ENCODE measurements at regions not wholly inside any gene's neighbourhood (a gene's known extent, or its start where the extent isn't known, plus 50 kb on each side); places are given as distances from the start of the nearest gene placed in this dataset.
"Not testable (repeated sequence)": the region's sequence is repeated elsewhere in the genome, so short reads cannot be mapped to it uniquely, and the experiment has no call there.

DNA sequence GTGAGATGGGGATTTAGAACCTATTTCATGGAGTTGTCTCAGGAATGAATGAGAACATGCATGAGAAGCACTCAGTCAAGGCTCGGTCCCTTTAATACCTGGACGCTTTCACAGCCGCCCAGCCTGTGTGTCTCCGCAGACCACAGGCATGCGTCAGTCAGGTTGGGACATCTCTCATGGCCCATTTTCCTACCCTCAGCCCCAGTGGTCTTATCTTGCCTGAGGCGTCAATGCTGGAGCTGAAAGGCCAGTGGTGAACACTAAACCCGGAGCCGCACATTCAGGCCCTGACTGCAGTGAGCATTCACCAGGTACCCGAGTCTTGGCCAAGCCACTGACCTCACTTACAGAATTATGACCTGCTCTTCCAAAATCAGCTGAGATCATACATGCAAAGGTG, 263.2 kb upstream of the RAB4A start:
- Histone ChIP-seq H3K4me3 (ENCODE audit: low read depth in 1 of 3, low read length in 3 of 3) (no peak overlapping the region), H3K4me1 (ENCODE audit: control insufficient read depth in 4 of 4, insufficient read depth in 4 of 4, low read length in 3 of 4) (no peaks in the 10 kb centered on the region), H3K27me3 (ENCODE audit: control insufficient read depth in 4 of 4, insufficient read depth in 4 of 4, low read length in 3 of 4) (no peaks in the 10 kb centered on the region), H3K27ac (ENCODE audit: low read depth in 1 of 2, low read length in 2 of 2) (no peak overlapping the region), H3K9me3 (ENCODE audit: control insufficient read depth in 4 of 4, low read length in 3 of 4) (no peaks in the 10 kb centered on the region), H3K9ac (ENCODE audit: low read depth in 1 of 2, low read length in 2 of 2) (no peak overlapping the region), H3K36me3 (ENCODE audit: control insufficient read depth in 4 of 4, insufficient read depth in 3 of 4, low read depth in 1 of 4, low read length in 3 of 4) (no peaks in the 10 kb centered on the region)
- WGBS = 97% methylated on average over 9 of the region's 9 CpGs
- TF ChIP-seq, protein P1, sequence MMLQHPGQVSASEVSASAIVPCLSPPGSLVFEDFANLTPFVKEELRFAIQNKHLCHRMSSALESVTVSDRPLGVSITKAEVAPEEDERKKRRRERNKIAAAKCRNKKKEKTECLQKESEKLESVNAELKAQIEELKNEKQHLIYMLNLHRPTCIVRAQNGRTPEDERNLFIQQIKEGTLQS (IDR thresholded peaks at IDR 0.05) = no peak
- TF ChIP-seq MAX (IDR thresholded peaks at IDR 0.05) (no peak), REST (IDR thresholded peaks at IDR 0.05) (no peak), HNF4A (conservative IDR thresholded peaks at IDR 0.05) (no peak), ZBTB33 (IDR thresholded peaks at IDR 0.05) (no peak), YY1 (IDR thresholded peaks at IDR 0.05) (no peak), TAF1 (conservative IDR thresholded peaks at IDR 0.05) (no peak), FOXA2 (IDR thresholded peaks at IDR 0.05) (no peak), EGR1 (IDR thresholded peaks at IDR 0.05; ENCODE audit: low read depth in 2 of 2) (no peak), HNF4G (IDR thresholded peaks at IDR 0.05) (no peak), SP1 (IDR thresholded peaks at IDR 0.05) (no peak), FOXA1 (IDR thresholded peaks at IDR 0.05) (no peak), JUND (IDR thresholded peaks at IDR 0.05) (no peak), GABPA (IDR thresholded peaks at IDR 0.05 in 1 of 2, conservative IDR thresholded peaks at IDR 0.05 in 1 of 2) (no peak), CTCF (IDR thresholded peaks at IDR 0.05; ENCODE audit: low read depth, low read length, missing input control) (no peak), RXRA (IDR thresholded peaks at IDR 0.05) (no peak)
- no peak for DNase-seq (ENCODE audit: low spot score)

DNA sequence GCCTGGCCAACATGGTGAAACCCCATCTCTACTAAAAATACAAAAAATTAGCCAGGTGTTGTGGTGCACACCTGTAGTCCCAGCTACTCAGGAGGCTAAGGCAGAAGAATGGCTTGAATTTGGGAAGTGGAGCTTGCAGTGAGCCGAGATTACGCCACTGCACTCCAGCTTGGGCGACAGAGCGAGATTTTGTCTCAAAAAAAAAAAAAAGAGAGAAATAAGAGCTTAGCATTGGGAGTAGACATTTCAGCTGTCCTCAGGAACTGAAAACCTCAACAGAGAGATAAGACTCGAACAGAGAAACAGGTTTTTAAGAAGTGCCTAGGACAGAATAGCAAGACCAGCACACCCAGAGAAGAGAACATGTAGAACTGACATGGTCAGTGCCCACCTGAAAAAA, 262.6 kb upstream of the RAB4A start:
- H3K4me1 ChIP-seq (ENCODE audit: control insufficient read depth in 4 of 4, insufficient read depth in 4 of 4, low read length in 3 of 4); H3K27ac ChIP-seq (ENCODE audit: low read depth in 1 of 2, low read length in 2 of 2); DNase-seq (ENCODE audit: low spot score); H3K9me3 ChIP-seq (ENCODE audit: control insufficient read depth in 4 of 4, low read length in 3 of 4); H3K36me3 ChIP-seq (ENCODE audit: control insufficient read depth in 4 of 4, insufficient read depth in 3 of 4, low read depth in 1 of 4, low read length in 3 of 4); H3K27me3 ChIP-seq (ENCODE audit: control insufficient read depth in 4 of 4, insufficient read depth in 4 of 4, low read length in 3 of 4); H3K4me3 ChIP-seq (ENCODE audit: low read depth in 1 of 3, low read length in 3 of 3); H3K9ac ChIP-seq (ENCODE audit: low read depth in 1 of 2, low read length in 2 of 2): not testable (repeated sequence)
- WGBS = 88% methylated on average over 5 of the region's 5 CpGs

Measured in liver (tissue), 8 donors.